ENCODE measurements at regions not wholly inside any gene's neighbourhood (a gene's known extent, or its start where the extent isn't known, plus 50 kb on each side); places are given as distances from the start of the nearest gene placed in this dataset.

DNA sequence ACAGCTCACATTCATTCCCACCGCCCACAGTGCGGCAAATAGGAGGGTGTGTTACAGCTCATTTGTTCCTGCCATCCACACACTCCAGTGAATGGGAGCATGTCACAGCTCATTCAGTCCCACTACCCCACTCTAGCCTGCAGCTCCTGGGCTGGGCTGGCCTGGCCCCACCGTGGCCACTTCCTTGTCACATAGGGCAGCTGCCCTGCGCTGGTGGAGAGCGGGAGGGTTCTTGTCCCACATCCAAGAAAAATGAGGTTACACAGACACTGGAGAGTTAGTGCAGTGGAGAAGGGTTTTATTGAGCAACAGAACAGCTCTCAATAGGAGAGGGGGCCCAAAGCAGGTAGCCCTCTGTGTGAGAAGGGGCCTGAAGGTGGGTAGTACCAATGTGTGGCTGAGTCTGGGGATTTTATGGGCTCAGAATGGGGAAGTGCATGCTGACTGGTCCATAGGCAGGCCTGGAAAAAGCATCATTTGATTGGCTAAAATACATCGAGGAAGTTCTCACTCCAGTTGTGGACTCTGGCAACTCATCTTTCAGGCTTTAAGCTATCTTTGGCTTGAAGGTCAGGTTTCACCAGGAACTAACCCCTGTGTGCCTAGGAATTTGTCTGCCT, 249.7 kb downstream of the ETAA1 start:
- Mint-ChIP-seq H3K27ac (no peak overlapping the region), H3K9me3 (peaks cover 5% of the 10 kb centered on the region), H3K36me3 (ENCODE audit: low read depth) (no peaks in the 10 kb centered on the region), H3K4me3 (no peak overlapping the region), H3K4me1 (ENCODE audit: low read depth) (no peaks in the 10 kb centered on the region), H3K27me3 (ENCODE audit: insufficient read depth) (peaks cover 3% of the 10 kb centered on the region)
- intact Hi-C loops (cut with micrococcal nuclease) = no loop called here
- no peak for DNase-seq (ENCODE audit: low spot score)

DNA sequence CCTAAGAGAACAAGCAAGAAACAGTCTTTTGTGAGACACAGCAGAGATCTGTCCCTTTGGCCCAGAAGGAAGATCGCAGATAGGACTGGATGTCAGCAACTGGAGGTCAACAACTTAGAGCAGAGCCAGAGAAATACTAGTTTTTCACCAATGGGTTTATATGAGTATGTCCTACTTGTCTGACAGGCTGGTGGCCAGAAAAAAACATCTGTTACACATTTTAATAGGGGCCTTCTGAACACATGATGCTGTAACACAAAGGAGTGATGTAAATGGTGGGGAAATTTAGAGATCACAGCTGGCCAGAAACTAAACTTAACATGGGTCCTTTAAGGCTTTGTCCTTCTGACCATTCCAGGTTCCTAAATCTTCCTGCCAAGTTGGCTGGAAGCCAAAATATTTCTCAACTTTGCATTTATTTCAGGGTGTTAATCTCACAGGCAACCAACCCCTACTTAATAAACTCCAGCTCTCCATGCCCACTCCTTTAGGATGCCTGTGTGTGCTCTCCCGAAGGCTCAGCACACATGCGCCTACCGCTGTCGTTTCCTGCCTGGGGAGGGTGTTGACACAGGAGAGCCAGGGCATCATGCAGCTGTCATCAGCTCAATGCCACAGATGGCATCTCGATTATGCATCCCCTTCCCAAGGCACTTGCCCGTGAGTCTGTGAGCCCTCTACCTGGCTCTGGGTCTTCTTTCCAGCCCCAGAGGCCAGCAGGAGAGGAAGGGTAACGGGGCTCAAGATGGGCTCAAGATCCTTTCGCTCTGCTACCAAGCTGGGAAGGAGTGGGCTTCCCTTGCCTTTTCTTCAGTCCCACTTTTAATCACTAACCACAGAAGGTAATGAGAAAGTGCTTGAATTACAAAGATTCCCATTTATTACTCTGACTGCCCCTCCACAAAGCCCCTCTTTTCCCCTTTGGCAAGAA, 252.5 kb downstream of the ETAA1 start:
- Mint-ChIP-seq H3K4me3 (no peak overlapping the region), H3K36me3 (ENCODE audit: low read depth) (no peaks in the 10 kb centered on the region), H3K9me3 (peaks cover 12% of the 10 kb centered on the region), H3K27me3 (ENCODE audit: insufficient read depth) (peaks cover 3% of the 10 kb centered on the region), H3K27ac (no peak overlapping the region), H3K4me1 (ENCODE audit: low read depth) (no peaks in the 10 kb centered on the region)
- DNase-seq (ENCODE audit: low spot score) = no peak
- intact Hi-C loops (cut with micrococcal nuclease) = no loop called here

DNA sequence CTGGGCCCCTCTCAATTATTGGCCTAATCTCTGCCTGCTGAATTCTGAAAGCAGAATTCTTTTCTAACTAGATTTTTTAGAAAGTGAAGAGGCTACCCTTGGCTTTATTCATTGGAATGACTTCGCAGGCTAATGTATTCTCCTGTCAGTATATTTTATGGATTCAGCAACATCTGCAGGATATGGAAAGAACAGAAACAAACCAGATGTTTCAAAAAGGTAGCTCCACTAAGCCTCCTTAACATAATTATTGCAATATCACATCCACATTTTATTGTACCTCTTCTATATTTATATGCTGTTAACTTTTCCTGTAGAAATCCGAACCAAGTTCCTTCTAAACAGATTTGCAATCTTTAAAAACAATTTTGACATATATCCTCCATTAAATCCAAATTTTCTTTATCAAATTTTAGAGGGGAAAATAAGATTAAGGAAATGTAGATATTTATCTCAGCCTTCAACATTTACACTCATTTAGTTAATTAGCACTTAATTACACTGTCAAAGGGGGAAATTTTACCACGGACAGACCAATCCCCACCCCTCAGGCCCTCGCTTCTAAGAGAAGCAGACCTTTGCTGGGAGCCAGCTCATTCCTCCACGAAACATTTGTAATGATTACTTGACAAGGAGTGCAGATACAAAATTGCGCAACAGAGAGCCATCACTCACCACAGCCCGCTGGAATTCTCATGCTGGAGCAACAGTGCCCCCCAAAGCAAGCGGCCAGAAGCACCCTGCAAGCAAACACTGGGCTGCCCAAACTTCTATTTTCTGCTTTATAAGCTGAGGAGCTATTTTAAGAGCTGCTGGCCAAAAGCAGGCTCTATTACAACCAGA, 253.4 kb downstream of the ETAA1 start:
- Mint-ChIP-seq H3K27me3 (ENCODE audit: insufficient read depth) (peaks cover 3% of the 10 kb centered on the region), H3K4me1 (ENCODE audit: low read depth) (no peaks in the 10 kb centered on the region), H3K36me3 (ENCODE audit: low read depth) (no peaks in the 10 kb centered on the region), H3K4me3 (no peak overlapping the region), H3K9me3 (peaks cover 12% of the 10 kb centered on the region), H3K27ac (no peak overlapping the region)
- no peak for DNase-seq (ENCODE audit: low spot score)
- intact Hi-C loops (cut with micrococcal nuclease) = no loop called here

DNA sequence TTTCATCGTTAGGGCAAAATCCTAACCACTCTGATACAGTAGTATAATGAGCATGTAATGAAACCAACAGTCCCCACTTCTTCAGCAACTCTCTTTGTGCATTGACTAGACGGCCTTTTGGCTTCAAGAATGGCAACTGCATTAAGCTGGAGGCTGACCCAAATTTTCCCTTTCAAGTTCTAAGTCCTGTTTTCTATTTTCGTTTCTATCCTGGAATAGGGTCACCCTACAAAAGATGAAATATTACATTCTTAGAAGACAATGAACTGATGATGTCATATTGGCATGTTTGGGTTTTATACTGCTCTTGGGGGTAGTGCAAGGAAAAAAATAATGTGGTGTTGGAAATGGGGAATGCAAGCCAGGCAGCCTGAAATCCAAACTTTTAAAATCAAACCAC, 254.4 kb downstream of the ETAA1 start:
- no peak overlapping the region for H3K4me3 Mint-ChIP-seq
- intact Hi-C loops (cut with micrococcal nuclease) = no loop called here
- peaks cover 3% of the 10 kb centered on the region for H3K27me3 Mint-ChIP-seq (ENCODE audit: insufficient read depth)
- H3K36me3 Mint-ChIP-seq (ENCODE audit: low read depth) = no peaks in the 10 kb centered on the region
- peaks cover 11% of the 10 kb centered on the region for H3K9me3 Mint-ChIP-seq
- no peak overlapping the region for H3K27ac Mint-ChIP-seq
- no peaks in the 10 kb centered on the region for H3K4me1 Mint-ChIP-seq (ENCODE audit: low read depth)
- DNase-seq (ENCODE audit: low spot score) = no peak

DNA sequence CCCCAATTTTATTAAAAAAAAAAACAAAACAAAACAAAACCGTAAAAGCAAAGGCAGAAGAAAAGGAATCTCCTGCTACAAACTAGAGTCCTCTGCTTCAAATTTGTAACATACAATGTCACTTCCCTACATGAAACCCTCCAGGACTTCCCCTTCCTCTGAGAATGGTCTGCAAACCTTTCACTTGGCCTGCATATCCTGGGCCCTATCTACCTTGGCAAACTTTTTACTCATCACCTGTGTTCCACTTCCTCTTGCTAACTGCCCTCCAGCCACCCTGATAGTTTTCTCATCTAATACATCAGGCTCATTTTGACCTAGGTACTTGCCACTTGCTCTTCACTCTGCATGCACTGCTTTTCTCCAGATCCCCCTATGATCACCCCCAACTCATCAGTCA, 255.5 kb downstream of the ETAA1 start:
- Mint-ChIP-seq H3K4me1 (ENCODE audit: low read depth) (no peaks in the 10 kb centered on the region), H3K36me3 (ENCODE audit: low read depth) (no peaks in the 10 kb centered on the region), H3K27me3 (ENCODE audit: insufficient read depth) (peaks cover 3% of the 10 kb centered on the region), H3K9me3 (peaks cover 7% of the 10 kb centered on the region), H3K27ac (no peak overlapping the region), H3K4me3 (no peak overlapping the region)
- intact Hi-C loops (cut with micrococcal nuclease) = no loop called here
- DNase-seq (ENCODE audit: low spot score) = no peak

DNA sequence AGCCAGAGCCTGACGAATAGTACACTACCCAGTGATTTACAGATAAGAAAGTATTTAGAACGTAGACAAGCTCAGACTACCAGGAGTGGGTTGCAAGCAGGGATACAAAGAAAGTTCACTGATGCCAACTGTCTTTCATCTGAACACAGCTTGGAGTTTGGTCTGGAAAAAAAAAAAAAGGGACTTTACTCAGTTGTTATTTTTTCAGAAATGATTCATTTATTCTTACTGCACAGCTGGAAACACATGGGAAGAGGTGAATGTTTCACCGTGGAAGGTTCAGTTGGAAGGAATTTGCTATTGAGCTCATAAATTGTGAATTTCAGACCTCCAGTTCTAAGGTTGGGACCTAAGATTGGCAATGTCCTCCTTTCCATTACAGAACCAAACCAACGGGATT, 259.7 kb downstream of the ETAA1 start:
- Mint-ChIP-seq H3K4me3 (no peak overlapping the region), H3K9me3 (peaks cover 7% of the 10 kb centered on the region), H3K27ac (no peak overlapping the region), H3K36me3 (ENCODE audit: low read depth) (no peaks in the 10 kb centered on the region), H3K4me1 (ENCODE audit: low read depth) (no peaks in the 10 kb centered on the region), H3K27me3 (ENCODE audit: insufficient read depth) (no peaks in the 10 kb centered on the region)
- no peak for DNase-seq (ENCODE audit: low spot score)
- intact Hi-C loops (cut with micrococcal nuclease) = no loop called here

DNA sequence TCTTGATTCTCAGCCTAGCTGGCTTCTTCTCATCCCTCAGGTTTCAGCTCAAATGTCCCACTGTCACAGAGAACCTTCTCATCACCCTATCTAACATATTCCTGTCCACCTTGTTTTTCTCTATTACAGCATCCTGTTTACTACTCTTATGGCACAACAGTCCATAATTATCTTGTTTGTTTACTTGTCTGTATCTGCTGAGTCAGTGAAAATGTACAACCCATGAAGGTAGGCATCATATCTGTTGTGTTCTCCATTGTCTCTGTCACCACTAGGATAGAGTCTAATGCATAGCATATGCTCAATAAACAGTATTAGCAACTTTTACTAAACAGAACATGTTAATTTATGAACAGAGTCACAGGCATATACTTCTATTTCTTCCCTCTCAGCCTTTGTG, 261.7 kb downstream of the ETAA1 start:
- Mint-ChIP-seq H3K4me1 (ENCODE audit: low read depth) (no peaks in the 10 kb centered on the region), H3K9me3 (peaks cover 1% of the 10 kb centered on the region), H3K36me3 (ENCODE audit: low read depth) (no peaks in the 10 kb centered on the region), H3K27me3 (ENCODE audit: insufficient read depth) (no peaks in the 10 kb centered on the region), H3K4me3 (no peak overlapping the region), H3K27ac (no peak overlapping the region)
- intact Hi-C loops (cut with micrococcal nuclease) = no loop called here
- no peak for DNase-seq (ENCODE audit: low spot score)

DNA sequence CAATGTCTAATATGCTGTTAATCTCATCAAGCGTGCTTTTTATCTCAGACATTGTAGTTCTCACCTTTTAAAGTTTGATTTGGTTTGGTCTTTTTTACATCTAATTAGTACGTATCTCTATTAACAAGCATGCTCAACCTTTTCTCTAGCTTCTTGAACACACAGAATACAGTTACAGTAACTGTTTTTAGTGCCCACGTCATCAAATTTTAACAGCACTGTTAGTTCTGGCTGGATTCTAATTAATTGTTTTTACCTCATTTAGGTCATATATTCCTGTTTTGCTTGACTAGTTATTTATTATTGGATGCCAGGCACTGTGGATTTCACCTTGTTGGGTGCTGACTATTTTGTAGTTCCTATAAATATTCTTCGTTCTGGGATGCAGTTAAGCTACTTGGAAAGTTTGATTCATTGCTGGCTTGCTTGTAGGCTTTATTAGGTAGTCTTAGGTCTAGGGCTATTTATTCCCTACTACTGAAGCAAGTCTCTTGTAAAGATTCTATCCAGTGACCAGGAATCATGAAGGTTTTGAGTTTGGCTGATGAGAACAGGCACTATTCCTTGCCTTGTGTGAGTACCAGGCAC, 263.0 kb downstream of the ETAA1 start:
- intact Hi-C loops (cut with micrococcal nuclease) = no loop called here
- no peaks in the 10 kb centered on the region for H3K4me1 Mint-ChIP-seq (ENCODE audit: low read depth)
- H3K27me3 Mint-ChIP-seq (ENCODE audit: insufficient read depth) = no peaks in the 10 kb centered on the region
- H3K9me3 Mint-ChIP-seq = no peaks in the 10 kb centered on the region
- H3K36me3 Mint-ChIP-seq (ENCODE audit: low read depth) = no peaks in the 10 kb centered on the region
- no peak overlapping the region for H3K4me3 Mint-ChIP-seq
- no peak for DNase-seq (ENCODE audit: low spot score)
- no peak overlapping the region for H3K27ac Mint-ChIP-seq

DNA sequence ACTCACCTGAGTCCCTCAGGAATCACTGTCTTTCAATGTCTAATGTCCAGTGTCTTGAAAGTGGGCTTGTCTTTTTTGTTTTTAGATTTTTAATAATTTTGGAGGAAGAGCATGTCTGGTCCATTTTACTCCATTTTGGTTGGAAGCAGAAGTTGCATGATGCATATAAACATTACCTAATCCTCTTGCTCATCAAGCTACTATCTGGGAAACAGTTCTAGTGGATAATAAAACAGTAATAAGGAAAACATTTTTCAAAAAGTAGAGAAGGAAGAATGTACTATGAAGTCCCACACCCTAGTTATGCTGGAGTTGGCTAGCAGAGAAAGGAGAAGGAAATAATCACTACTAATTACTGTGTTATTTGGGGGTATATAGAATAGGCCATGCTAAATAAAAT, 263.7 kb downstream of the ETAA1 start:
- no peak overlapping the region for H3K27ac Mint-ChIP-seq
- no peaks in the 10 kb centered on the region for H3K27me3 Mint-ChIP-seq (ENCODE audit: insufficient read depth)
- intact Hi-C loops (cut with micrococcal nuclease) = no loop called here
- H3K36me3 Mint-ChIP-seq (ENCODE audit: low read depth) = no peaks in the 10 kb centered on the region
- no peak for DNase-seq (ENCODE audit: low spot score)
- no peaks in the 10 kb centered on the region for H3K4me1 Mint-ChIP-seq (ENCODE audit: low read depth)
- no peak overlapping the region for H3K4me3 Mint-ChIP-seq
- no peaks in the 10 kb centered on the region for H3K9me3 Mint-ChIP-seq

DNA sequence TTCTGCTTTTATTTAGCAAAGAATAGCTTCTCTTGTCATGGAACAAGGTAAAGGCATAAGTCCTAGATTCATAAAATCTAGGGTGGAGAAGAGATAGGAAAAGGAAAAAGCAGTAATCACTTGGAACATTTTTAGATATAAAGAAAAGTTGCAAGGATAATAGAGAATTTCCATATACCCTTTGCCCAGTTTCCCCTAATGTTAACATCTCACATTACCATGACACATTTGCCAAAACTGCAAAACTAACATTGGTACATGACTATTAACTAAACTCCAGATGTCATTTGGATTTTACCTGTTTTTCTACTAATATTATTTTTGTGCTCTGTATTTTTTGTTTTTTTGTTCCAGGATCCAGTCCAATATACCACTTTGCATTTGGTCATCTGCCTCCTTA, 265.1 kb downstream of the ETAA1 start:
- Mint-ChIP-seq H3K27me3 (ENCODE audit: insufficient read depth) (no peaks in the 10 kb centered on the region), H3K4me1 (ENCODE audit: low read depth) (no peaks in the 10 kb centered on the region), H3K36me3 (ENCODE audit: low read depth) (no peaks in the 10 kb centered on the region), H3K4me3 (no peak overlapping the region), H3K9me3 (no peaks in the 10 kb centered on the region), H3K27ac (no peak overlapping the region)
- DNase-seq (ENCODE audit: low spot score) = no peak
- intact Hi-C loops (cut with micrococcal nuclease) = no loop called here

DNA sequence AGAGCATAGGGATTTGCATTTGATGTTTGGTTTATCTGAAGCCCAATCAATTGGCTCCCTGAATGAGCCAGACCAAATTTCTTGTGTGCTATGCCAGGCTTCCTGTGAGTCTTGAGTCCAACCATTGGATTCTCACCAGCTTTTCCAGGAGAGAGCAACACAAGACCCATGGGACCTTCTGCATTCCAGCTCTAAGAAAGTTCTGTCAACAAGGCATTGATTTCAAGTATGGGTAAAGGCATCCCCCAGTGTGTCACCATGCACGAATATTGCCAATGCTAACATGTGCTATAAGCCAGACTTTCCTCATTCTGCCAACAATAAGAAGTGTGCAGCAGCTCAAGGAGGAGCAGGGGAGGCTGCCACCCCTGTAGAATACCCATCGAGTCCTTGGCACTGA, 266.6 kb downstream of the ETAA1 start:
- H3K4me3 Mint-ChIP-seq = no peak overlapping the region
- intact Hi-C loops (cut with micrococcal nuclease) = no loop called here
- no peaks in the 10 kb centered on the region for H3K9me3 Mint-ChIP-seq
- no peak for DNase-seq (ENCODE audit: low spot score)
- no peaks in the 10 kb centered on the region for H3K36me3 Mint-ChIP-seq (ENCODE audit: low read depth)
- H3K27ac Mint-ChIP-seq = no peak overlapping the region
- no peaks in the 10 kb centered on the region for H3K4me1 Mint-ChIP-seq (ENCODE audit: low read depth)
- no peaks in the 10 kb centered on the region for H3K27me3 Mint-ChIP-seq (ENCODE audit: insufficient read depth)

DNA sequence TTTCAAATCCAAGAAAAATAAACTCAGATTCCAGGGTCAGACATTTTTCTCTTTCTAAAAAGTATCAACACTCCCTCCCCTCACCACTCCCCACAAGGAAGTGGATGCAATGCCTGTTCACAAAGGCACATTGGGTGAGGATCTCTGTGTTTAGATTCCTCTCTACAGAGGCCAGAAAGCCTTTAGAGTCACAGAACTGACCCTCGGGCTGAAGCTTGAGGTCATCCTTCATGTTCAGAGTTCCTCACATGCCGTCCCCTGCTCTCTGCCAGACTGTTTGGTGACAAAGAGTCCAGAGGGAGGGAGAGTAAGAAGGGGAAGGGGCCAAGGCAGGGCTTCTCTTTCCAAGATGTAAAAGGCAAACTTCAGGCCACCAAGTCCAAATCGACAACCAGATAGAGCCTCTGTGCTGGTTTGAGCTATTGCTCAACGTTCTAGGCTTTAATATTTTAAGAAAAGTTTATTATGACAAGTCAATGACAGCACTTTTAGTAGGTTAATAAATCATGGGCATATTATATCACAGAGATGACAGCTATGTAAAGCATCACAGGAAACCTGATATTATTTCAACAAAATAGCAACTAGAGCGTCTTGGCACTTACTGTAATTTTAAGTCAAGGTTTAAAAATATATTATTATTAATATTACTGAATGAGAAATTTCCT, 269.4 kb downstream of the ETAA1 start:
- no peaks in the 10 kb centered on the region for H3K9me3 Mint-ChIP-seq

More for the DNA sequence above, 269.4 kb downstream of the ETAA1 start:
- intact Hi-C loops (cut with micrococcal nuclease) = no loop called here
- no peak overlapping the region for H3K4me3 Mint-ChIP-seq
- no peak overlapping the region for H3K27ac Mint-ChIP-seq
- no peaks in the 10 kb centered on the region for H3K36me3 Mint-ChIP-seq (ENCODE audit: low read depth)
- no peaks in the 10 kb centered on the region for H3K27me3 Mint-ChIP-seq (ENCODE audit: insufficient read depth)
- no peak for DNase-seq (ENCODE audit: low spot score)
- H3K4me1 Mint-ChIP-seq (ENCODE audit: low read depth) = no peaks in the 10 kb centered on the region

Measured in activated T-helper 1 cell treated with anti-CD3 and anti-CD28 coated beads, Interleukin-12 subunit alpha, Interleukin-12 subunit beta, Interleukin-2, Interleukin-4 antibody, amounts not matched to agents 30 ng/mL and 10 ng/mL and 1 ng/mL, durations not matched to agents 14 hours and 24 hours and 36 hours (primary cell).